GM19025 (cell line): ENCODE measurements at regions not wholly inside any gene's neighbourhood (a gene's known extent, or its start where the extent isn't known, plus 50 kb on each side); places are given as distances from the start of the nearest gene placed in this dataset.

Experiments used
- ATAC-seq: cut with Tn5 transposase; IDR thresholded peaks from one replicate; pipeline ENCODE4 v1.9.1; 2021; ENCODE audit warnings: mild to moderate bottlenecking, low read depth, moderate library complexity; ENCODE audit not compliant: unreplicated experiment

DNA sequence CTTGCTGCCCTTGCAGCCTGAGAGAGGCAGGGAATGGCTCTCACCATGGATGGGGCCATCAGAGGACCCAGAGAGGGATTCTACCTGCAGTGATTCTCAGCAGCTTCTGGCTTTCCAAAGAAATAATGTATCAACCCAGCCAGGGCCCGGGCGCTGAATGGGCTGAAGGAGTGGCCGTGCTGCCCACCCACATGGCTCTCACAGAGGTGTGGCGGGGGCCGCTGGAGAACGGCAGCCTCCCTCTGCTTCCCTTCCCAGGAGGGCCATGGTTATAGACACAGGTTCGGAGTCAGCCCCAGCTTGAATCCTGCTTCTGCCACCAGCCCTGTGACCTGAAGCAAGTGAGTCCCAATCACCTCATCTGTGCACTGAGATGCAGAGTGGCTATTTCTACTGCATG, 82.7 kb downstream of the THAP12 start:
- ATAC-seq = no peak

DNA sequence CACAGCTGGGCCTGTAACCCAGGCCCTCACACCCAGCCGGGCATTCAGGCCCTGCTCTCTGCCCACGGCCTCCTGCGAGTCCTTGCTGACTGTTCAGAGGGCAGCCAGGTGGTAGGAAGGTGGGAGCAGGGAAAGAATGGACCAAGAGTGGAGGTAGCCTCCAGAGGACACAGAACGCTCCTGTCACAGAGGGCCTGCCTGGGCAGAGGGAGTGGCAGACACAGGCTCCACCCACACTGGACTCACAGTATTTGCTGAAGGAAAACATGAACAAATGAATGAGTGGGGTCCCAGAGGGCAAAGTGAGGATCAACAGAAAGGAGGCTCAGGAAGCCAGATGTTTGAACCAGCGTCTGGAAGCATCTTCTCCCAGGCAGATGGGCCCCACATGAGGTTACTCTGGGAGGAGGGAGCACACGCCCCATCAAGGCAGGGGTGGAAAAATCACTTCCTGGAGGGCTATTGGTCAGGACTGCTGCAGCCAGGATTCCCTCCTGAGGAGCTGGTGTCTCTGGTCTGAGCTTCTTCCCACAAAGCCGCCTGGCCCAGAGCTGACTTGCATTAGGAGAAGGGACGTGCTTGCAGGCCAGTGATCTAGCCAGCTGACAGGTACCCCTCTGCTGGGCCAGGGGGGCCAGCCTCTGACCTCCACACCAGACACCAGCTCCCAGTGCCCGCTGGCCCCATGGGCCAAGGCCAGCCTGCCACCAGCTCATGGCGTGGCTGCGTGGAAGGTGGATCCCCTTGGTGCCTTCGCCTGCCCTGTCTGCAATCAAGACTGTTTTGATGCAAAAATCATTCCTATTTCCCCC, 84.0 kb downstream of the THAP12 start:
- ATAC-seq = no peak

DNA sequence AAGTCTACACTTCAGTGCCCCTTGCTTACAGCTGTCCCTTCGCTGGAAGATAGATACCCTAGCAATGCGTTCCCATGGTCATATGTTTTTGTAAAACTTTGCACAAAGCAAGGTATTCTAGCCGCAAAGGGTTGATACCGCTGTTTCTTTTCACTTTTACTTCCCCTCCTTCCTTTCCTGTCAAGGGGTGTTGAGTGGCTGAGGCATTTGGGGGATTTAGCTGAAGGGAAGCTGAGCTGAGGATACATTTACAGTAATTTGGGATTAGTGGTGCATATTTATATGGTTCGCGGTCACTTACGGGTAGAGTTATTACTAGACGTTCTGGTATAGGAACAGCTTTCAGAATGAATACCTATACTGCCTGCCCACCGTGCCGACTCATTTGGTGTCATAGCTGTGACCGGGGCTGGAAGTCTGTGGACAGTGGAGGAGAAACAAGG, 86.9 kb upstream of the WNT11 start:
- ATAC-seq = peak; percentile 52

DNA sequence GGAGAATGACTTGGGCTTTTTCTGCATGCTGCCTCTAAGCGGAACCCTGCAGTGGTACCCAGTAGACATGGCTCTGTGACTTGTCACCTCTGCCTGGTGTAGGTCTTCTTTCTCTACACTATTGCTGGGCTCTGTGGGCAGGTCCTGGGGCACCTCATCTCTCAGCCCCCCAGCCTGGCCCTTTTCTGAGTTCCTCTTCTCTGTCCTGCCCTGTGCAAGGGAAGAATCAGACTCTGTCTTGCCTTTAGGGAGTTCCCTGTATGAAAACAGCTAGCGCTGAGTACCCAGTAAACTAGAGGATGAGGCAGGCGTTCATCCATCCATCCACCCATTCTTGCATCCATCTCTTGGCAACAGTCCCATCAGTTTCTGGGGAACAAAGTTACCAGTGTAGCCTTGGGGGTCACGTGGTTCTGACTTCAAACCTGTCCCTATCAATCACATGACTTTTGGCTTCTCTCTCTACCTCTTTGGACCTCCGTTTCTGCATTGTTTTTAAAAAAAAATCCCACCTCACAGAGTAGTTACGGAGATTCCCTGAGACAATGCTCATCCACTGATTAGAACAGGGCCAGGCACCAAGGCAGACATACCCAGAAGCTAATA, 86.4 kb upstream of the WNT11 start:
- ATAC-seq = no peak

DNA sequence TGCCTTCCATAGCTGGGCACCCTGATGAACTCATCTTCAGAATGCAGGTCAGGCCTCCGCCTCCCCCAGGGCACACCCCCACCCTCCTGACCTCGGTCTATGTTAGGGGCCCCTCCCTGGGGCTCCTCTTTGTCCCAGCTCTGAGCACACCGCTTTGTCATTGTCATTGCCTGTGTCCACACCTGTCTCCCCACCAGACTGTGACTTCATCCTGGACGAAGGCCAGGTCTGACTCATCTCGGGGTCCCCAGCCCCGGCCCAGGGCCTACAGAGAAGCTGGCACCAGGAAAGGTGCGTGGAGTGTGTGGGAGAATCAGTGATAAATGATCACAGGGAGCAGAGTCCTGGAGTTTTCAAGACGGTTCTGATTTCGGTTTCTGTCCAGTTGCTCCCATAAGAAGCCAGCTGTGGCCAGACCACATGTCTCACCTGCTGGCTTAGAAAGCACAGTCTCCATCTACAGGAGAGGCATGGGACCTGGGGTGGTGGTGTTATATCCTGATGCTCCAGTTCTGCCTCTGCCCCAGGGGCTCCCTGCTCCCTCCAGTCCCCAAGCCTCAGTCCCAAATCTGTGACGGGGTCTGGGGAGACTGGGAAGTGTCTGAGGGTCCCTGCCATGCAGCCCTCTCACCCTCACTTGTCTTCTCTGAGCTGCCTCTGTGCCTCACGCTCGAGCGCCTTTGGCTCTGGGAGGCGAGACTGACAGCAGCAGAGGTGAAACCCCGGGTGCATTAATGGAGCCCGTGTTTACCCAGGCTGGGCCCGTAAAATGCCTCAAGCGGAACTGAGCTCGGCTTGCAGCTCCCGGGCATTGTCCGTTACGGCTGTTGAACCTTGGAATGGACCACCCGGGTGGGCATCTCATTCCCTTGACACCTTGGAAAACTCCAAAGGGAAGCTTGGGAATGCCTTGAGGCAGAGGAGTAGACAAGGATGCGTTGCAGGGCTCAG, 85.5 kb upstream of the WNT11 start:
- no peak for ATAC-seq

DNA sequence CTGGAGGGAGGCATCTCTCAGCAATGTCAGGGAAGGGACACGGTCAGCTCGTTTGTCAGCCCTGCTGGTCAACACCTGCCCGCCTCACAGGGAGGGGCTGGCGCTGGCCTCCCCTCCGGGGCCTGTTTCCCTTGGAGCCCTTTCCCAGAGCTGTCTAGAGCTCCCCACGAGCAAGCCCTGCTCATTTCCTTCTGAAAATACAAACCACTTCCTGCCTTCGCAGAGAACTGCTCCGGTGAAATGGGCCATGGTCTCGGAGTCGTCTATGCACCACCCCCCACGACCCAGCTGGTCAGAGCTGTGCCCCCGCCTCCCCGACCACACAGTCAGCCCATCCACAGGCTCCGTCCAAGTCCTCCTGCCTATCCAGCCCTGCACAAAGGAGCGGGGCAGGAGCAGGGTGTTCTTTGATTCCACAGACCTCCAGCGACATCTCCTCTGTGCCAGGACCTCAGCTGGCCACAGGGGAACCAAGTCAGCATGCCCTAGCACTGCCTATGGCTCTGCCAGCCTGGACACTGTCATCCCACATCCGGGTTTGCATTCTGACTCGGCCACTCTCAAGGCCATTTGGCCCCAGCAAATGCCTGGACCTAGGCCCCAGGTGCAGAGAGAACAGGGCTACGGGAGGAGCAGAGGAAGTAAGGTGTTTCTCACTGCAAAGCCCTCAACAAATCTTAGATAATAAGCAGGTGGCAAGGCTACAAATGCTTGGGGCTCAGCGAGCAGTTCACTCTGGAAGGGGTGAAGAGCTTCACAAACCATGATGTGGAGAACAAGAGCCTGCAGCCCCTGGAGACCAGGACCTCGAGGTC, 82.1 kb upstream of the WNT11 start:
- ATAC-seq = no peak

DNA sequence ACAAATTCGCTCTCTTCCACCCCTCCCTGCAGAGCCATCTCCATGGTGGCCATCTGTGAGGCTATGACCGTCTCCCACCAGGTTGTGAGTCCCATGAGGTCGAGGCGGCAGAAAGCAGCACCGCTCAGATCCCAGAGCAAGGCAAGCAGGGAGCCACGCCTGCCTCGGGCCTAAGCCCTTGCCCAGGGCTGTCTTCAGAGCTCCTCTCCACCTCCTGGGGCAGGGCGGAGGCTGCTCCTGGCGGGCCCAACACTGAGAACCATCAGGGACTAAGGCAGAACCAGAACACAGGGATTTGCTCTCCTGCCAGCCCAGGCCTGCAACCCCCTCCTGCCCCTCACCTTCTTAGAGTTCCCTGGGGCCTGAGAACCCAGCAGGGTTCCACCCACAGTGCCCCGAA, 80.9 kb upstream of the WNT11 start:
- ATAC-seq = no peak

DNA sequence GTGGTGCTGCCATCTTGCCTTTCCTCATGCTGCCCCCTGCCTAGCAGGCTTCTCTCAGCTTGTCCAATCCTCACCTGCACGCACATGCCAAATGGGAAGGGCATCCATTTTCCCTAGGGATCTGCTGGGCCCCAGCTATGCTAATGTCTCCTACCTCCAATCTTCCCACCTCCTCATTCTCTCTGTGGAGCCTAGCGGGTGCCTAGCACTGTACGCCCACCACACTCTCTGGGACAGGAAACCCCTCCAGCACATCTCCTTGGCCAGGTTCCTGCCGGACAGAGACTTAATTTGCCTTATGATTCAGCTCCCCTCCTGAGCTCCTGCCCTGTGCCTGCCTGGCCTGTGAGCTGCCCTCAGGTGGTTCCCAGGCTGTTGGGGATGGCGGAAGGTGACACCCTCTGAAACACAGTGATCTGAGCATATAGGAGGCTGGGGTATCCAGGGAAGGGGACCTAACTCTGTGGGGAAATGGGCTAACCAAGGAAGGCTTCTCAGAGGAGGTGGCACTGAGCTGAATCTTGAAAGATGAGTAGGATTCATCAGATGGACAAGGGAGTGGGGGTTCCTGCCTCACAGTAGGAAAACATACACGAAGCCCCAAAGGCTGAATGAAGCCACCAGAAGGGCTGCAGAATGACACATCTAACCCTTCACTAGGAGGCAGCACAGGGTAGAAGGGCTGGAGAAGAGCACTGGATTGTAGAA, 79.2 kb upstream of the WNT11 start:
- no peak for ATAC-seq

DNA sequence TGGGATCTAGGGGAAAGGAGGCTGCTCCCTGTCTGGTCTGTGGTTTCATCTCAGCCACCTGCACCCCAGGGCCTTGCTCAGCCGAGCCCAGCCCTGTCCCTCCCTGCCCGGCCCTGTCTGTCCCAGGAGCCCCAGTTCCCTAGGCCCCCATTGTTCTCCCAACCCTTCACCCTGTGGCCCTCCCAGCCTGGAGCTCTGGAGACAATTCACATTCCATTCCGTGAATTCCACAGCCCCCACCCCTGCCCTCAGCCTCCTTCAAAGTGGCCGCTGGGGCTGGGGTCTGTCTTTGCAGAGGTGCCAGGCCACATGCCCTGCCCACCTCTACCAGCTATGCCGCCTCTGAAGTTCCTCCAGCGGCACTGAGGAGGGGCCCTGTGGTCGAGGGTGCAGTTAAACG, 77.9 kb upstream of the WNT11 start:
- no peak for ATAC-seq

DNA sequence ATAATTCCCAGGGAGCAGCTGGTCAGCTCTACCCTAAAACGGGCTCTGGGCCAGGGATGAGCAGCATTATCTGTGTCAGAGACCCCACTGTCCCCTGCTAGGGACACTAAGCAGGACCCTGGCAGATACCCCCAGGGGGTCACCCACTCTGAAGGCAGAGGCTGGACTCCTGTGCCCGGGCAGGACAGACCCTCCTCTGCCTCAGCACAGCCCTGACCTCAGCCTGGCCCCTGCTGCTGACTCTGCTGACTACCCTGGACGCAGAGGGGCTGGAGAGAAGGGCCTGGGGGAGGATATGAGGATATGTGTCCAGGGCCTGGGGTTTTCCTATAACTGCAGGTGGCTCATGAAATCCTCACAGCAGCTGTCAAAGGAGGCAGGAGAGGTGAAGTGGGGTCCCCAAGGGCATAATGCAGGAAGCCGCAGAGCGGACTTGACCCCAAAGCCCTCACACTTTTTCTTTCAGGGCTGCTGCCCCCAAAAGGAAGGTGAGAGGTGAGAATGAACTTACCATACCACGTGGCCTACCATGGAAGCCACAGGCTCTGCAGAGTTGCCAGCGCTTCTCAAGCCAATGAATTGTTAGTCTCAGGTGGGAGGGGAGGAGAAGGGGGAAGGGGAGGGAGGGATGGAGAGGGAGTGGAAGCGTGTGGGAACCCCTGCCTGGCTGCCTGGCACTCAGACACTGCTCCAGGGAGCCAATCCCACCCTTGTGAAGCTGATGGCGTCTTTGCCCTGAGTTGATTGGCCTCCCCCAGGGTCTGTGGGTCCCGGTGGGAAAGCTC, 76.7 kb upstream of the WNT11 start:
- no peak for ATAC-seq

DNA sequence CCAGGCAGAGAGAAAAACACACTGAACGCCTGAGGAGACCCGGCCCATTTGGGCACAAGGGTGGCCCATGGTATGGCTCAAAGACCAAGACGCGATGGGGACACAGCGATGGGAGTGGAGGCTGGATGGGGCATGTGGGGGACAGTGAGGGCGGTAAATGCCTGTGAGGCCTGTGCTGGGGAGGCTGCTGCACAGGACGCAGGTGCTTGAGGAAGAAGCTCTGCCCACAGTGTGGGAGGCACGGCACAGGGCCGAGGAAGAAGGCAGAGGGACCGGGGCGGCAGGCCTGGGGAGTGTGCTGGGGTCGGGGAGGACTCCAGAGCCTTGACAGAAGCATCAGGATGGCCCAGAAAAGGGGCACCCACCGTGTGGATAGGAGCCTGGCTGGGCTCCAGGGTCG, 75.9 kb upstream of the WNT11 start:
- no peak for ATAC-seq

DNA sequence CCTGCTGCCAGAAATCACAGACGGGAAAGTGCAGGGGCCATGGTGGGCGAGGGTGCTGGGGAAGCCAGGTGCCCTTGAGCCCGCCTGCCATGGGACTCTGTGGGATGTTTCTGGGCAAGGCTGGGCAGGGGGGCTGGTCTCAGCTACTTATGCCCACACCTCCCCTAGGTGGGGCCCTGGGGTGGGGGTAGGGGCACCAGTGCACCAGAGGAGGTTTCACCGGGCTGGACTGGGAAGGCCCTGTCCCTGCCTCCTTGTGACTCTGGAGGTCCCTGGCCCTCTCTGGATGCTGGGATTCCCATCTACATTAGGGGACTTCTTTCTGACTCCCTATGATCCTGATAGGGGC, 75.2 kb upstream of the WNT11 start:
- ATAC-seq = no peak

DNA sequence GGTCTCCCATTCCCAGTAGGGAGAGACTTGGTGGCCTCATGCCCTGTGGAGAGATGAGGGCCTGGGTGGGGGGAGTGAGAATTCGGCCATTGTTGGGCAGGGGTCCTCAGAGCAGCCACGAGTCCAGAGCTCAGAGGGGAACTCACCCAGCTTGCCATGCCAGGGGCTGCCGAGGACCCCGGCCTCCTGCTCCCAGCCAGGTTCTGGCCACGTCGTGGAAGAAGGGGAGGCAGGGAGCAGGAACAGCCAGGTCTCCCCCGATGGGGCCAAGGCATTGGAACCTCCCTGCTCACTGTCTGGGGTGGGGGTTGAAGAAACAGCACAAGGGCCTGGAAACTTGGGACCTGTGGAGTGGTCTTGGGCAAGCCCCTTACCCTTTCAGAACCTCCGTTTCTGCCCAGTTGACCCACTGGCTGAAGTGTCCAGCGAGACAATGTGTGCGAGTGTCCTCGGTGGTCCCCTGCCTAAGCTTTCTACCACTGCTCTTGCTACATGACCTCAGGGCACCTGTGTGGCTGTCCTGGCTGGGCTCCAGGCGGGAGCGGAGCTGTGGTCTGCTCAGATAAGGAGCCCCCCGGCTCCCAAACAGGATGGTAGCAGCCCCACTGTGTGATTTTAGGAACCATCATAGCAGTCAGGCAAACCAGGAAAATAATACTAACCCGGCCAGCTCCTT, 74.7 kb upstream of the WNT11 start:
- ATAC-seq = no peak

DNA sequence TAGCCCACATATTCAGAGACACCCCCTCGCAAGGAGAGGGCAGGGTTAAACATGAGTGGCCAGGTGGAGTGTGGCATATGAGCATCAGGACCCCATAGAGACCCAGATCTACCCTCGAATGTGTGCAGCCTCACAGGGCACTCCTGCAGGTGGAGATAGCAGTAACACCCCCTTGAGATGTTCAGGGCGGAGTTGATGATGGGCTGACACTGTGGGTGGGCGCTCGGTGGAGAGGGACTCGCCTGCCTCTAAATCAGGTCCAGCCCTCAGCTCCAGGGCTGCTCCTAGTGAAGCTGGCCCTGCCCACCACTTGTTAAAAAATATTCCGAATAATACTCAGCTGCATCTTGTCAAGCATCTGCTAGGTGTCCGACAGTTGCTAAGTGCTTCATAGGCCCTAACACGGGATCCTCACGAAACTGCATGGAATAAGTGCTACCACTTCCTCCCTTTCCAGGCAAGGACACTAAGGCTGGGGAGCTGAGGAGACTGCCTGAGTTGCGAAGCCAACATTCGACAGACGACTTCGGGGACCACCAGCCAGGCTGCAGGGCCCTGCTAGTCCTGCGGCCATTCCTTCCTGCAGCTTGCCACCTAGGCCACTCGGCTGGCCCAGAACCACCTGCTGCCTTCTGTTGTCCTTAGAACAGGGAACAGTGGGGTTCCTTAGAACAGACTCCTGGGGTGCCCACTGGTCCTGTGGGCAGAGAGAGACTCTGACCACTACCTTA, 74.0 kb upstream of the WNT11 start:
- no peak for ATAC-seq

DNA sequence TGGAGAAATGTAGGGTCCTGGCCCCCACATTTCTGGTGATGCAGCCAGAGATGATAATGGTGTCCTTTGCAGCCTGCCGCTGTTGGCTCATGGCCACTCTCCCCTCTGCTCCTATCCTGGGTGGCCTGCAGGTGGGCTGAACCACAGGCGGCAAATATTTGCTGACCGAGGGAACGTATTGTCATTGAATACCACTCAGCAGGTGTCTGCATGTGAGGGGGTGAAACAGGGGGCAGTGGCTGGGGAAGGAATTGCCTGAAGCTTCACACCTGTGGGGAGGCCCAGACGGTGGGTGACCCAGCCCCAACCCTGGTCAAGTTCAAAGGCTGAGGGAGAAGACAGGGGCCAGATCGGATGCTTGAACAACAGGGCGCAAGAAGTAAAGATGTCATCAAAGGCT, 73.3 kb upstream of the WNT11 start:
- no peak for ATAC-seq

DNA sequence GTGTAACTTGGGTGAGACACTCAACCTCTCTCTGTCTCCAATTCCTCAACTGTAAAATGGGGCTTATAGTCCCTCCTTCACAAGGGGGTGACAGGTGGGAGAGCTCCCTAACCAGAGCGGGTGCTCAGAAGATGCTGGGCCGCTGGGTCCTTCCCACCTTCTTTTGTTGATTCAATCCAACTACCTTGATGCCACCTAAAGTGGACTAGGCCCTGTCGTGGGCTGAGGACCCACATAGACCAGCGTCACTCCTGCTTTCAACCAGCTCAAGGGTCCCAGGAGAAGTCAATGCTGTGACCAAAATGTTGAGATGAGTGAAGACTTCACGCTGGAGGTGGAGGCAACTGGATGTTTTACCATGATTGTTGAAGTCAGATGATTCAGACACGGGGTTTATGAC, 72.7 kb upstream of the WNT11 start:
- no peak for ATAC-seq

DNA sequence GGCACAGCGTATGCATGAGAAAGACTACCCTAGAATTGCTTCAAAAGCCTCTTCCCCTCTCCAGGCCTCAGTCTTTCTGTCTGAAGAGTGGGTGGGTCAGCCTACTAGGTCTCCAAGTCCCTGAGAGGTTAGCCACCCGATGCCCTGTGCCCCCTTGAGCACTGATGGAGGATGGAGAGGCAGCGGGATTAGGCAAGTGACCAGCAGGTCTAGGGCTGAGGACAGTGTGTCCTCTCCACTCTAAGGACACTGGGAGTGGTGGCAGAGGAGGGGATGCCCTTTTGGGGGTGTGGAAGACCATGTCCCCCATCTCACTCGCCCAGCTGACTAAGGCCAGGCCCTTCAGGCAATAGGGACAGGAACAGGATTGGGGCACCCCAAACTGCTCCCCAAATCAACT, 72.2 kb upstream of the WNT11 start:
- no peak for ATAC-seq
